ENCODE measurements at regions not wholly inside any gene's neighbourhood (a gene's known extent, or its start where the extent isn't known, plus 50 kb on each side); places are given as distances from the start of the nearest gene placed in this dataset.

- Histone ChIP-seq H3K79me1 (ENCODE audit: insufficient read depth, low read depth, low read length, poor library complexity, severe bottlenecking) (no peaks in the 10 kb centered on the region), H2BK15ac (ENCODE audit: low read depth, low read length) (no peak overlapping the region), H2AFZ (ENCODE audit: low read length) (no peak overlapping the region), H3K4ac (ENCODE audit: low read depth, low read length) (no peak overlapping the region), H3K4me1 (ENCODE audit: insufficient read depth, low read length) (no peaks in the 10 kb centered on the region; the same call in 1 of the 2 replicates), H2BK5ac (ENCODE audit: insufficient read length, low read length) (no peak overlapping the region), H3K14ac (ENCODE audit: insufficient read depth, low read length) (no peak overlapping the region), H2AK5ac (ENCODE audit: insufficient read length, low read length) (no peak overlapping the region), H3K4me2 (ENCODE audit: insufficient read depth, insufficient read length, low read length) (no peak overlapping the region), H2BK20ac (ENCODE audit: low read depth, low read length, poor library complexity, severe bottlenecking) (no peak overlapping the region), H2BK12ac (ENCODE audit: insufficient read length, low read depth, low read length) (no peak overlapping the region), H3K56ac (ENCODE audit: insufficient read length, low read depth, low read length) (no peak overlapping the region), H2BK120ac (ENCODE audit: low read depth, low read length, poor library complexity, severe bottlenecking) (no peak overlapping the region), H3T11ph (ENCODE audit: low read length) (no peak overlapping the region), H3K18ac (ENCODE audit: insufficient read length, low read depth, low read length) (no peak overlapping the region), H3K9me3 (ENCODE audit: control insufficient read depth, low read depth, low read length) (no peaks in the 10 kb centered on the region), H3K27ac (ENCODE audit: insufficient read length, low read depth, low read length) (no peak overlapping the region), H4K20me1 (ENCODE audit: control insufficient read depth, insufficient read depth, insufficient read length) (no peaks in the 10 kb centered on the region), H4K91ac (ENCODE audit: insufficient read length, low read depth, low read length) (no peak overlapping the region), H3K27me3 (ENCODE audit: insufficient read depth, low read length) (no peaks in the 10 kb centered on the region), H3K23ac (ENCODE audit: insufficient read length, low read depth, low read length) (no peak overlapping the region), H3K9ac (ENCODE audit: extremely low read depth, insufficient read length, low read length) (no peak overlapping the region), H4K5ac (ENCODE audit: insufficient read length, low read depth, low read length) (no peak overlapping the region), H3K23me2 (ENCODE audit: insufficient read length, low read depth, low read length, poor library complexity, severe bottlenecking) (no peaks in the 10 kb centered on the region), H3K79me2 (ENCODE audit: insufficient read depth, low read length) (no peaks in the 10 kb centered on the region), H4K8ac (replicated peaks; ENCODE audit: insufficient read length, low read depth, low read length) (no peak overlapping the region)
- Mint-ChIP-seq H3K27me3 (ENCODE audit: low read depth) (peaks cover 2% of the 10 kb centered on the region; the same call in 1 of the 2 replicates), H3K27ac (no peak overlapping the region), H3K36me3 (ENCODE audit: insufficient read depth in 1 of 3, low read depth in 3 of 3) (peaks cover 0 to 8% (median 1%) of the 10 kb centered on the region in 3 experiments; a peak in 1 of 7 replicates), H3K4me1 (peaks cover 0 to 4% of the 10 kb centered on the region in 2 experiments; a peak in 1 of 4 replicates), H3K4me3 (no peak overlapping the region), H3K9me3 (peaks cover 0 to 2% of the 10 kb centered on the region in 2 experiments; a peak in 1 of 5 replicates)
- TF ChIP-seq CTCF (conservative IDR thresholded peaks at IDR 0.05), result no peak
- no peak for DNase-seq
- no CpG with 5 or more reads among the region's 2 CpGs for WGBS (ENCODE audit: extremely low coverage, insufficient read length, low lambda C conversion rate)
These were observed 81.0 kb upstream of the TRIO start for GRCh38 chr5:14062178-14062577.

Data from H9 (cell line).